Activated T-cell treated with anti-CD3 and anti-CD28 coated beads for 24 hours (primary cell): ENCODE measurements at regions not wholly inside any gene's neighbourhood (a gene's known extent, or its start where the extent isn't known, plus 50 kb on each side); places are given as distances from the start of the nearest gene placed in this dataset.
"Not testable (repeated sequence)": the region's sequence is repeated elsewhere in the genome, so short reads cannot be mapped to it uniquely, and the experiment has no call there.

Source experiments
- DNase-seq: peaks from one replicate; pipeline ENCODE4 v3.0.0-alpha.2; 2020; ENCODE audit warnings: low read depth

DNA sequence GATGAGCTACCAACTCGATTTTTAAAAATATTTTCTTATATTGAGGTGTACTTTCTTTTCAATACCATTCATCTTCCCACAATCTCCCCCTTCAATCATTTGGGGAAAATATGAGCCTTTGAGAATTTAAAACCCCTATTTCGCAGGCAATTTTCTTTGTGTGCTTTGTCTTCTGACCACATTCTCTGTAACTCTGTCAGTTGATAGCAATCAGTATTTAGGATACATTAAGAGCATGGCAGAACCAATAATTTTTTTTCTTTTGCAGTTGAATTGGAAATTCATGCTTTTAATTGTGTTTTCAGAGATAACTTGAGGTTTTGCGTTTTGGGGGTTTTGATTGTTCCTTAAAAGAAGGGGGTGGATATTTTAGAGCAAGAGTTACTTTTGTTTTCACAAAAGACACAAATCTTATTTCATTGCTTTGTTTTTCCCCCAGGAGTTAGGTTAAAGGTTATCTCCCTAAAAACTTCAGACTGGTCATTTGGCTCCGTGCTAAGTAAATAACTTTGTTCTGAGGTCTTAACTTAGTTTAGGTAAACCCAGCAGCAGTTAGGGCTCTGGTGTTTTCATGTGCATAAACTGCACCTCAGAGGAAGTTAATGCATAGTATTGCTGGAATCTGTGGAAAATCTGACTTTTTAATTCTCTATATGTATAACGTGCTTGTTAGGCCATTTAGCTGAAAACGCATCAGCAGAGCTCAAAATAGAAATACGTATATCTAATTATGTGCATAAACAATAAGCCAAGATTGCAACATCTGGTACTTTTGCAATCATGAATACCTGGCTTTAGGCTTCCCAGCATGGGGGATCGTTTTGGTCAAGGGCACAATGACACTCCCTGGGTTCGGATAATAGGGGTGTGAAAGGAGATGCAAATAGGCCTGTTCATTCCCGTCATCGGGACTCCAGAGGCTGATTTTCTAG lies 676.4 kb upstream of the ANKRD30A start:
- no peak for DNase-seq

DNA sequence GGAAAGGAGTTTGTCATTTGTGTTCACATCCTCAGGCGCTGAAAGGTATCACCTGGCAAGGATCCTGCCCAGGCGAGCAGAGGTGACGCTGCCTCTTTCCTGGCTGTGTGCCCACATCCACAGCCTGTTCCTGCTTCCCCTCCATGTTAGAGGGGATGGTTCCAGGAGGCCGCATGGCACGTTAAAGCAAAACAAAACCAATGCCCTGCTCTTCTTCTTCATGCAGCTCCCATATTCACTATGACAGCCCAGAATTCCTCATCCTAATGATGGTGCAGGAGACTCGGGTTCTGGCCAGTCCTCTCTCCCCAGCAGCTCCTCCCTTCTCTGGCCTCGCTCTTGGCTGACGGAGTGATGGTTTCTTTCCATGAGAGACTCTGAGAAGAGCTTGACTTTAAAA lies 678.5 kb upstream of the ANKRD30A start:
- DNase-seq, result no peak

DNA sequence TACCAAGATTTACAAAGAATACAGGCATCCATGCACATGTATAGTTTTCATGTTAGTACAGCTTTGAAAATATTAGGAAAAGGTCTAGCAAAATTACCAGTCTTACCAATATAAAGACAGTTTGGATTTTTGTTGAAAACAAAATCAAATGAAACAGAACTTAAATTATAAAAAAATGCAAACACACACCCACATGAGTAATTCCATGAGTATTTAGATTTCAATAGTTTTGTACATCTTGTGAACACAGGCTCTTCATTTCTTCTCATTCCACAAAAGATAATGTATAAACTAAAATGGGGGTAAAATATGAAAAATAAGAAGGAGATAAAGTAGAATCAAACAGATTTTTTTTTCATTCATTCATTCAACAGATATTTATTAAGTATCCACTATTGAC lies 682.2 kb upstream of the ANKRD30A start:
- no peak for DNase-seq

DNA sequence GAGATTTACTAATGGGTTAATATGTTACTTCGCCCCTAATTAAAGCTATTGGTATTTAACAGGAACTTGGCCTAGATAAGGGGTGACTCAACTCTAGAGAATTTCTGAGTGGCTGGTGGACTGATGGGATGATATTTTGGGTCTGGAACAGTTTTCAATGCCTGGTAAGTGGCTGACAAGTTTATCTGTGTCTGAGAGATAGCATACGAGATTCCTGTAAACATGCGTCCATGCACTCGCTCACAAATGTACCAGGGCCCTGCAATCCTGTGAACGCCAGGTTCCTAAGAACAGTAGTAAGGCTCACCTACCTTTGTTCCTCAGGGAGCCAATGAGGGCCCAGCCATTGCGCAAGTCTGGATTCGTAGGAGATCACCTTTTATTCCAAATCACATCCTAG lies 683.8 kb upstream of the ANKRD30A start:
- DNase-seq, result no peak

DNA sequence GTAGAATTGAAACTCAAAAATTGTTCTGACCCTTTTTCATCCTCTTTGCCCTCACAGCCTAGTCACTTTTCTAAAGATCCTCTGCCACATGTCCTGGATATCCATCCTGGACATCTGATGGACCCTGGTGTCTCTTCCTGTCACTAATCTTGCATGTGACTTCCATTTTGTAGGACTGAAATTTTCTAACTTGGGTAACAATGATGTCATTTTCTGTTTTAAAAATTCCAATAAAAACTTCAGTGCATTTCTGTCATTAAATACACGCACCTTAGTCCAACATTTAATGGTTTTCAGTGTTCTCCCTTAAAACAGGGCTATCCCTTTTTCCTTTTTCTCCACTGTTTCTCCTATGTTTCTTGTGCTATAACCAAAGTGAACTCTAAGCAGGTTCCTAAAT lies 684.9 kb upstream of the ANKRD30A start:
- no peak for DNase-seq

DNA sequence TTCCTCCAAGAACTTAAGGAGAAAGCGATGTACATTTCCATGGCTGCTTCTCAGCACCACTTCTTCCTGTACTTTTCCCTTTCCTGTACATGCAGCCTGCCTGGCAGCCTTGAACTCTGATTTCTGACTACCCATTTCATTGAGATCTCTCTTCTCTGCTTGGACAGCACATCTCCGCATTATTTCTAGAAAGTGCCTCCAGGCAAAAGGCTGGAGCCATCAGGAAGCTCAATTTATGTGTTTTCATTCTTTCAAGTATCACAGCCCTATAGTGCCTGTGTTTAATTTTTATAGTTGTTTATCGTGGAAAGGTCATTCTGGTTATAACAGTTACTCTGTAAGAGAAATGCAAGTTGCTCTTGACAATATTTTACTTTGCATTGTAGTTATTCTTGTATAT lies 688.0 kb upstream of the ANKRD30A start:
- DNase-seq, result no peak

DNA sequence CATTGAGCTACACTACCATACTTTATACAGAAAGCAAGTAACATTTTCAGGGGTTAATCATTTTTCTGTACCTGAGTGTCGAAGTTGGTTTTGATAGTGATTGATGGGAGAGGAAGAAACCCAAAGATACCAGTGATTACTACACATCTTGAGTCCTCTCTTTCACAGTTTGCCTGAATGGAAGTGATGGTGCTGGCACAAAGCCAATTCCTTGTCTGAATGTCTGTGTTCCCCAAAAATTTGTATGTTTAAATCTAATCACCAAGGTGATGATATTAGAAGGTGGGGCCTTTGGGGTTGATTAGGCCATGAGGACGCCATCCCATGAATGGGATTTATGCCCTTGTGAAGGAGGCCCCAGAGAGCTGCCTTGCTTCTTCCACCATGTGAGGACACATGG lies 696.9 kb upstream of the ANKRD30A start:
- no peak for DNase-seq

DNA sequence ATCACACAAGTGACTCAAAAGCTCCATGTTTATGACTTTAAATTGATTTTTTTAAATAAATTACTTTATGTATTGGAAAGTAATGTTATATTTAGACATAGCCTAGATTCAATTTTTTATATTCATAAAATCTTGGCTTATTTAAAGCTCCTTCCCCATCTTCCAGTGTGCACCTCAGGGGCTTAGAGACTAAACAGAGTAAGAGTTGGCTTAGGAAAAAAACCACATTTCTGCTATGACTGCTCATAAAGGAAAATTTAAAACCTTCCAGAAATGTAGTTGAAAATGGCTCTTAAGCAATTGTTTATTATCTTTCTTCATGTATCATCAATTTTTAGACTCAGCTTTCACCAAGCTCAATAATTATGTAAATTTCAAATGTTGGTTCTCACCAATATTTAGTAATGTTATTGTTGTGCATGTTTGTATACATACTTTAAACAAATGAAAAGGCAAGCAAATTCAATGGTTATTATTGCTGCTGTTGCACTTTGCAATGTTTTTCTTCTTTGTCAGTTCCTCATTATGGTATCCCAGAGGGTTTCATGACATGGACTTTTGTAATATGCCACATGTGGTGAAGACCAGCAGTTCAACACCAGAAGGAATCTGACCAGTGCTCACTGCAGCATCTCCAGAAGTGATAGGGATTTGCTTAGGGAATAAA lies 700.1 kb upstream of the ANKRD30A start:
- no peak for DNase-seq

DNA sequence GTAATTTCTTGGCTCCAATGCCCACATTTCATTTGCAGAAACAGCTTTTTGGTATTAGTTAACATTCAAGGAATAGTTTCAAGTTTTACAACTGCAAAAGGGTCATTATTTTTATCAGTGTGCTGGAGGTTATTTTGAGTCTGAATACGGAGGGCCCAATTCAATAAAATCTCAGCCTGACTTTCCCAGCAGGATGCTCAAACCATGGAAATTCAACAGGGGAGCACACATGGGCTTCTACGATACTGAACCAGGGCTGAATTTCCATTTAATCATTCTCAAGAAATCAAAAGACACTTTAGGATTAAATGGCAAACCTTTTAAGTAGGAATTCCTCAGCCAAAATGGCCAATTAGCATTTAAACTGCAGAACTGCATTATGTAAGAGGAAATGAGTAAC lies 700.9 kb upstream of the ANKRD30A start:
- DNase-seq, result no peak

DNA sequence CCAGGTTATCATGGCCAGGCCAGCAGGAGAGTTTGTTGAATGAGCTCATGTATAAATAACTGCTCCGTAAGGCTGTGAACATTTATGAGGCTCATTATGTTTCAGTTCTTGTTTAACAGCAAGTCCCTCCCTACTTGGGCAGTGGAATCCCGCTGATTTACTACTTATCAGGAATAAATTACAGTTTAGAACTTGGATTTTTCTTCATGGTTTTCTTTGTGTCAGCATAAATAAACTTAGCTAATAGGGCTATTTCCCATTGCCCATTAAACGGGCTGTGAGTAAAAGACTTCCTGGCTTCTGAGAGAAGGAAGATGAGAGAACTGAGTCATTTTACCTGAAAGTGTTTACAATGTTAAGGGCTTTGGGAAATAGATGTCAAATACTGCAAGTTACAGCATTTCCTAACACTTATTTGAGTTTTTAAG lies 701.6 kb upstream of the ANKRD30A start:
- DNase-seq, result no peak

DNA sequence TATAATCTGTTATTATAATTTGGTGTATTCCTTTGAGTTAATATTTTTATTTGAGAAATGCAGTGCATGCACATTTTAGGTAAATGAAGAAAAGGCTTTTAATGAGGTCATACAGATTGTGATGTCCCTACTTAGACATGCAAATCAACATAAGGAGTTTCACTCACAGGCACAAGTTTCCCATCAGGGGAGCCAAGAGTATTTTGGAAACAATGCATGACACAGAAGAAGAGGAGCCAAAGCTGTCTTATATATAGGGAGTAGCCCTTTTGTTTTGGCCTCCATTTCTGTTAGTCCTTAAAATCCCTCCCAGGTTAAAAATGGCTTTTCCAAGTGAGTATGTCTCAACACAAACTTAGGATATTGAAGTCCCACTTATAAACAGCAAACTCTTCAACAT lies 703.4 kb upstream of the ANKRD30A start:
- DNase-seq, result no peak

DNA sequence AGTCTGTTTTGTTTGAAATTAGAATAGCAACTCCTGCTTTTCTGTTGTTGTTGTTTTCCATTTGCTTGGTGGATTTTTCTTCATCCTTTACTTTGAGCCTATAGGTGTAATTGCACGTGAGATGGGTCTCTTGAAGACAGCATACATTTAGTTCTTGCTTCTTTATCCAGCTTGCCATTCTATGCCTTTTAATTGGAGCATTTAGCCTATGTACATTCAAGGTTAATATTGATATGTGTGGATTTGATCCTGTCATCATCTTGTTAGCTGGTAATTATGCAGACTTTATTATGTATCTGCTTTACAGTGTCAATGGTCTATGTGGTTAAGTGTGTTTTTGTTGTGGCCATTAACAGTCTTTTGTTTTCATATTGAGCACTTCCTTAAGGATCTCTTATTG lies 708.9 kb upstream of the ANKRD30A start:
- no peak for DNase-seq

DNA sequence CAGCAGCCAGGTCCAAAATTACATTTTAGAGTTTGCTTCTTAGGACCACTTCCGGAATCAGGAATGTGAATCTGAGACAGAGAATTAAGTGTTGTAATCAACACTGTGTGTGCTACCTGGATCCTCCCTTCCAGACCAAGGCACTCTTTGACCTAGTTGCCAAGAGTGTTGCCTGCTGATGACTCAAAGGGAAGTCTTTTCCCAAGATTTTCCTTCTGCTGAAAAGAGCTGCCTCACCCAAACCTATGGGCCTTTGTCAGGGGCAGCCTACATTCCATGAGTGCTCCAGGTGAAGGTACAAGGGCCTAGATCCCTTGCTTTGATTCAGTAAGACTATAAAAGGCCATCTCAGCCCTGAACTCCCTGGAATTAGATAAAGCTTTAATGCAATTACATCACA lies 712.5 kb upstream of the ANKRD30A start:
- no peak for DNase-seq

DNA sequence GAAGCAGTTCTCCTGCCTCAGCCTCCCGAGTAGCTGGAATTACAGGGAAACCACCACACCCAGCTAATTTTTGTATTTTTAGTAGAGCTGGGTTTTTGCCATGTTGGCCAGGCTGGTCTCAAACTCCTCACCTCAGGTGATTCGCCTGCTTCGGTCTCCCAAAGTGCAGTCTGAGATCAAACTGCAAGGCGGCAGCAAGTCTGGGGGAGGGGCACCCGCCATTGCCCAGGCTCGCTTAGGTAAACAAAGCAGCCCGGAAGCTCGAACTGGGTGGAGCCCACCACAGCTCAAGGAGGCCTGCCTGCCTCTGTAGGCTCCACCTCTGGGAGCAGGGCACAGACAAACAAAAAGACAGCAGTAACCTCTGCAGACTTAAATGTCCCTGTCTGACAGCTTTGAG lies 725.2 kb upstream of the ANKRD30A start:
- DNase-seq, result not testable (repeated sequence)

DNA sequence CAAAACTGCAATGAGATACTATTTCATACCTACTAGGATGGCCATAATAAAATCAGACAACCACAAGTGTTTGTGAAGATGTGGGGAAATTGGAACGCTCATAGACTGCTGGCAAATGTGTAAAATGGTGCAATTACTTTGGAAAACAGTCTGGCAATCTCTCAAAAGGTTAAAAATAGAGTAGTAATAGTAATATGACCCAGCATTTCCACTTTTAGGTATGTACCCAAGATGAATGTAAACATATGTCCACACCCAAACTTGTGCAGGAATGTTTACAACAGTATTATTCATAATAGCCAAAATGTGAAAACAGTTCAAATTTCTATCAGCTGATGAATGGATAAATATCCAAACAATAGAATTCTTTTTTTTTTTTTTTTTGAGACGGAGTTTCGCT lies 731.6 kb upstream of the ANKRD30A start:
- no peak for DNase-seq

DNA sequence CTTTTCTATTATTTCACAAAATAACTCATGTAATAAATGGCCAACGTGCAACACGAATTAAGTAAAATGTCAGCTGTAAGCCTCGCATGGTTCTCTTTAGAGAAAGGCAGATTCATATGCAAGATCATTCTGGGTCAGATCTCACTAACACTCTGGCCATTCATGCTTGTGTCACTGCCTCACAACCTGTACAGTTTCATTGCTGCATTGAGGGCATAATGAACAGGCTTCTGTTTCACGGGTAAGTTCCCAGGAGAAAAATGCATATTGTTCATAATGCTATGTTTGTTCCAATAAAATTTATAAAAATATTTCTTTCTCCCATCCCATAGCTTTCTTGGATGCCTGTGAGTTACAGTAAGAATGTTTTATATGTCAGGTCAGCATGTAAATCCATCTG lies 734.0 kb upstream of the ANKRD30A start:
- no peak for DNase-seq

DNA sequence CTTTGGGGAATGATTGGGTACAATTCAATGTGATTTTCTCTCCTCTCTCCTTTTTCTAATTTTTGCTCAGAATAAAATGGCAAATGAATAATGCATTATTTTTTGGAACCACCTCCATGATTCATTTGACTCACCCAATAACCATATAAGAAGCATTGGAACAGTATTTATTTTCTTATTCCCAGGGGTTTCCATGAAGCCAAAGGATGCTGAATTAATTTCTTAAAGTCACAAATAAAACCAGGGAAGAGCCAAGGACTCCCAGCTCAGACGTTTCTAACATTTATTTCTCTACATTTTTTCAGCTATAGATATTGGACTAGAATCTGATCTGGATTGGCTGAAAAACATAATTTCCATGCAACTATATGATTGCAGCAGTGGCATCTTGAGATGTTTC lies 735.2 kb upstream of the ANKRD30A start:
- no peak for DNase-seq

DNA sequence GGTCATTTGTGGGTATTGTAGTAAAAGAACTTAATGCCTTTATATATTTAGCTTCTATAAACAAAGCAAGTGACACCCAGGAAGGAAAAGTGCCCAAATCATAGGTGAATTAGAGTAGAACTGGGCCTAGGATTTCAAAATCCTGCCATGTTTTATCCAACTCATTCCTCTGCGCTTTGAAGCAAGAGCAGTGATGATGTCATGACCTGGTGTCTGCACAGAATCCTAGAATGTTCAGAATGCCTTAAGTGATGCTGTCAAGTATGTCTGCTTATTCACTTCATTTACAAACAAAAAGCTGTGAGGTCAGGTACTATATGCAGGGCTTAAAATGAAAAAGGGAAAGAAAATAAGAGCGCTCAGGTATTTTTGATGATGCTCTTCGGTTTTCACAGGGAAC lies 737.2 kb upstream of the ANKRD30A start:
- no peak for DNase-seq

DNA sequence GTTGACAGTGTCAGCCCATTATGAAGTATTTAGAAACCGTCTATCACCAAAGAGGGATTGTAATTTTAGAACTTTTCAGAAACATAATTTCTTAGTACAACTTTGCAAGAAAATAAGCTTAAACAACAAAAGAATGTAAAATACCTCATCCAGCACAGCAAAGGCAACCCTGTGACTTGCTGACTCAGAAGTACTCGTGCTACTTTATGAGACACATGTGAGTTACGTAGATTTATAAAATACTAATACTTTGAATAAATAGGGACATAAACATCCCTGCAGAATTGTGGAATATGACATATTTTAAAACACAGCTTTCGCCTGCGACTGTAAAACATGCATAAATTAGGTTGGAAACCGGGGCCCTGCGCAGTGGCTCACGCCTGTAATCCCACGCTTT lies 739.7 kb upstream of the ANKRD30A start:
- DNase-seq, result no peak

DNA sequence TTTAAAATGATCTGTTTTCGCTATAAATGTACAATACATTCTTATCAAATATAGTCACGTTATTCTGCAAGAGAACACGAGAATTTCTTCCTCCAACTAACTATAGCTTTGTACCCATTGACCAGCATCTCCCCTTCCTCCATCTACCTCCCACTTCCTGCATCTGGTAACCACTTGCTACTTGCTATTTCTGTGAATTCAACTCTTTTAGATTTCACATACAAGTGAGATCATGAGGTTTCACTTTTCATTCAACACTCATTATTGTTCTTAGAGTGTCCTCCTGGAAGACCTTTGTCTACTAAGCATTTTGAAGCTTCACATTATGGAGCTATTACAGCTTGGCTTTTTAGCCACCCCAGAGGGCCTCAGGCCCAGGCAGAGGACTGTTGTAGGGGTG lies 741.3 kb upstream of the FZD8 start:
- no peak for DNase-seq

DNA sequence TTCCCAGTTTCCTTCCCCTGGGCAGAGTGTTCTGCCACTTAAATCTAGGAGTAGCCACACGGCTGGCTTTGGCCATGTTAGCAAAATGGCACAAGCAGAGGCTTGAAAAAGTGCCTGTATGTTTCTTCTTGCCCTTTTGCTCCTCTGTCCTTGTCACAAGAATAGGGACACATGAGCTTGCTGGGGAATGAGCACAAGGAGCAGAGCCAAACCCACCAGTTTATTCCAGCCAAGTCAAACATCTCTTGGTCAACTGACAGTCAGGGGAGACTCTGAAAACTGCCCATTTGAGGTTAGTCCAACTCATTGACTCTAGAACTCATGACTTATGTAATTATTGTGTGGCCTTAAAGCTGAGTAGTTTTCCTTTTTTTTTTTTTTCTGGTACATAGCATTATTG lies 739.7 kb upstream of the FZD8 start:
- no peak for DNase-seq

DNA sequence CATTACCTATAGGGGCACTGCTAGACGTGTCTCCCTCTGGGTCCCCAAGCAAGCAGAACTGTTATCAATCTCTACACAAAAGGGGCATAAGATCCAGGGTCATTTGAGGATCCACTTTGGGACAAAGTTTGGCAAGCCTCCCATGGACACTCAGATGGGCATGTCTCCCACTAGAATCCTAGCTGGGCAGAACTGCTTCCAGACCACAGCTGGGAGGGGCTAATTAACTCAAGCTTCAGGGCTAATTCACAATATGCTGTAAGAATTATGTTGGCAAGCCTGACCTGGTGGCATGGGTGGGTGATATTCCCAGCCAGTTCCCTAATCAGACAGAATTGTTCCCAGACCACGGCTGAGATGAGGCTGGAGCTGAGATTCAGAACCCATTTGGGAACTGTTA lies 738.4 kb upstream of the FZD8 start:
- DNase-seq, result no peak

DNA sequence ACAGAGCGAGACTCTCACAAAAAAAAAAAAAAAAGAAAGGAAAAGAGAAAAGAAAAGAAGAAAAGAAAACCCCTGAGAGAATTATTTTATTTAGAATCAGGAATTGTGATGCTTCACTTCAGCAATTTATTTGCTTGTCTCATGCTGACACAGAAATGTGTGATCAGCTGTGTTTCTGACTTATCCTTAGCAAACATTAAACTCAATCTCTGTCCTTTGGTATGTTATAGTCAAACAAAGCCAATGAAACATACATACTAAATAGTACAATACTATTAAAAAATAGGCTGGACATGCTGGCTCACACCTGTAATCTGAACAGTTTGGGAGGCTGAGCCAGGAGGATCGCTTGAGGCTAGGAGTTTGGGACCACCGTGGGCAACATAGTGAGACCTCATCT lies 733.0 kb upstream of the FZD8 start:
- no peak for DNase-seq
